ENCODE measurements at regions not wholly inside any gene's neighbourhood (a gene's known extent, or its start where the extent isn't known, plus 50 kb on each side); places are given as distances from the start of the nearest gene placed in this dataset.

GRCh38 chr10:47067949-47068940, 157.0 kb downstream of the PTPN20 start:
- TF ChIP-seq, protein P1, sequence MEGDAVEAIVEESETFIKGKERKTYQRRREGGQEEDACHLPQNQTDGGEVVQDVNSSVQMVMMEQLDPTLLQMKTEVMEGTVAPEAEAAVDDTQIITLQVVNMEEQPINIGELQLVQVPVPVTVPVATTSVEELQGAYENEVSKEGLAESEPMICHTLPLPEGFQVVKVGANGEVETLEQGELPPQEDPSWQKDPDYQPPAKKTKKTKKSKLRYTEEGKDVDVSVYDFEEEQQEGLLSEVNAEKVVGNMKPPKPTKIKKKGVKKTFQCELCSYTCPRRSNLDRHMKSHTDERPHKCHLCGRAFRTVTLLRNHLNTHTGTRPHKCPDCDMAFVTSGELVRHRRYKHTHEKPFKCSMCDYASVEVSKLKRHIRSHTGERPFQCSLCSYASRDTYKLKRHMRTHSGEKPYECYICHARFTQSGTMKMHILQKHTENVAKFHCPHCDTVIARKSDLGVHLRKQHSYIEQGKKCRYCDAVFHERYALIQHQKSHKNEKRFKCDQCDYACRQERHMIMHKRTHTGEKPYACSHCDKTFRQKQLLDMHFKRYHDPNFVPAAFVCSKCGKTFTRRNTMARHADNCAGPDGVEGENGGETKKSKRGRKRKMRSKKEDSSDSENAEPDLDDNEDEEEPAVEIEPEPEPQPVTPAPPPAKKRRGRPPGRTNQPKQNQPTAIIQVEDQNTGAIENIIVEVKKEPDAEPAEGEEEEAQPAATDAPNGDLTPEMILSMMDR (IDR thresholded peaks at IDR 0.05; ENCODE audit: low read depth, low read length) = no peak
- no peak overlapping the region for H3K4me3 ChIP-seq (ENCODE audit: low read depth, low read length)

- TF ChIP-seq, protein P1 (IDR thresholded peaks at IDR 0.05; ENCODE audit: low read depth, low read length) = no peak
- H3K4me3 ChIP-seq (ENCODE audit: low read depth, low read length) = no peak overlapping the region
Observed at GRCh38 chr10:47070541-47070940, 159.3 kb downstream of the PTPN20 start.

DNA sequence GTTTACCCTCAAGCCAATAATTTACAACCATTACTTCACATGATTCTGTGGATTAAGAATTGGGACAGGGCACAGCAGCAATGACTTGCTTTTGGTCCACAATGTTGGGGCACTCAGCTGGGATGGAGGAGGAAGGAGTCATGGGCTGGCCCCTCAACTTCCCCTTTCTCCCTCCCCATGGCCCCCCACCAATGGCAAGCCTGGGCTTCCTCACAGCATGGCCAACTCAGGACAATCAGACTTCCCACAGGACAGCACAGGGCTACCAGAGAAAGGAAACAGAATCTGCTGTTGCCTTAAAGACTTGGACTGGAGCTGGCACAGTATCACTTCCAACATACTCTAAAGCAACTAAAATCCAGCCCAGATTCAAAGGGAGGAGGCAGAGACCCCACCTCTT, 160.7 kb downstream of the PTPN20 start:
- H3K4me3 ChIP-seq (ENCODE audit: low read depth, low read length) = no peak overlapping the region
- TF ChIP-seq, protein P1 (IDR thresholded peaks at IDR 0.05; ENCODE audit: low read depth, low read length) = no peak

- H3K4me3 ChIP-seq (ENCODE audit: low read depth, low read length) = no peak overlapping the region
- TF ChIP-seq, protein P1 (IDR thresholded peaks at IDR 0.05; ENCODE audit: low read depth, low read length) = no peak
Observed at GRCh38 chr10:47073967-47074366, 162.7 kb downstream of the PTPN20 start.

DNA sequence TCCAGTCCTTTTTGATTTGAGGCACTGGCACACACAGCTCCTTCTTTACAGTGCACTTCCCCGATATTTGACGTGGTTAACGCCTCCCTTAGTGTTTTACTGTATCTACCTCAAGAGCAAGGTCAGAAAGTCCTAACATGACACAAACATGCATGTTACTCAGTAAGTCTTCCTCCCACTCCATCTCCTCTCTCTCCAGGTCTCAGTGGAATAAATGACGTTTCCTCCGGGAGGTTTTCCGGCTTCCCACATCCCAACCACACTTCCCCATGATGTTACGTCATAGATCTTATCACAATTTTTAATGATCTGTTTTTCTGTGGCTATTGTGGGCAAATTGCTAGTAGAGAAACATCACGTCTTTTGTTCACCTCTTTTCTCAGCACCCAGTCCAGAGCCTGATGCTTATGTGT, 165.7 kb downstream of the PTPN20 start:
- TF ChIP-seq, protein P1 (IDR thresholded peaks at IDR 0.05; ENCODE audit: low read depth, low read length) = no peak
- H3K4me3 ChIP-seq (ENCODE audit: low read depth, low read length) = no peak overlapping the region

GRCh38 chr10:47077386-47077785, 166.2 kb downstream of the PTPN20 start:
- no peak overlapping the region for H3K4me3 ChIP-seq (ENCODE audit: low read depth, low read length)
- TF ChIP-seq, protein P1 (IDR thresholded peaks at IDR 0.05; ENCODE audit: low read depth, low read length) = no peak

GRCh38 chr10:47077941-47078340, 166.7 kb downstream of the PTPN20 start:
- no peak overlapping the region for H3K4me3 ChIP-seq (ENCODE audit: low read depth, low read length)
- TF ChIP-seq, protein P1 (IDR thresholded peaks at IDR 0.05; ENCODE audit: low read depth, low read length) = no peak

Measured in WI38 (cell line).